Duodenal mucosa (tissue), 2 donors: ENCODE measurements at regions not wholly inside any gene's neighbourhood (a gene's known extent, or its start where the extent isn't known, plus 50 kb on each side); places are given as distances from the start of the nearest gene placed in this dataset.

ENCODE experiments used
- H3K27ac ChIP-seq: one replicate; pipeline ENCODE4 v1.7.0; 2013; ENCODE audit warnings: low read depth, low read length
- H3K27me3 ChIP-seq, 2 donors: one replicate each; pipeline ENCODE4 v1.7.0; 2013; ENCODE audit warnings: low read length in 2 of 2, control low read depth in 1 of 2; ENCODE audit not compliant: insufficient read depth in 2 of 2, control insufficient read depth in 1 of 2
- H3K36me3 ChIP-seq, 2 donors: one replicate each; pipeline ENCODE4 v1.7.0; 2013; ENCODE audit warnings: low read length in 2 of 2, control low read depth in 1 of 2; ENCODE audit not compliant: insufficient read depth in 2 of 2, control insufficient read depth in 1 of 2
- H3K4me1 ChIP-seq, 2 donors: one replicate each; pipeline ENCODE4 v1.7.0; 2013; ENCODE audit warnings: low read length in 2 of 2, control low read depth in 1 of 2; ENCODE audit not compliant: insufficient read depth in 2 of 2, control insufficient read depth in 1 of 2
- H3K4me3 ChIP-seq, 2 donors: one replicate each; pipeline ENCODE4 v1.7.0; 2013; ENCODE audit warnings: low read length in 2 of 2, low read depth in 1 of 2
- H3K9ac ChIP-seq, 2 donors: one replicate each; pipeline ENCODE4 v1.7.0; 2013; ENCODE audit warnings: low read length in 2 of 2, low read depth in 1 of 2
- H3K9me3 ChIP-seq, 2 donors: one replicate each; pipeline ENCODE4 v1.7.0; 2013; ENCODE audit warnings: low read length in 2 of 2, control low read depth in 1 of 2; ENCODE audit not compliant: control insufficient read depth in 1 of 2

DNA sequence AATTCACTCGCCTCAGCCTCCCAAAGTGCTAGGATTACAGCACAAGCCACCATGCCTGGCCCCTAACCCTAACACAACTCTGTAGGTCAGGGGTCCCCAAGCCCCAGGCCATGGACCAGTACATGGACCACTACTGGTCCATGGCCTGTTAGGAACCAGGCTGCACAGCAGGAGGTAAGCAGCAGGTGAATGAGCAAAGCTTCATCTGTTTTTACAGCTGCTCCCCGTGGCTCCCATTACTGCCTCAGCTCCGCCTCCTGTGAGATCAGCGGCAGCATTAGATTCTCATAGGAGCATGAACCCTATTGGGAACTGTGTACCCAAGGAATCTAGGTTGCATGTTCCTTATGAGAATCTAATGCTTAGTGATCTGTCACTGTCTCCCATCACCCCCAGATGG, 201.7 kb downstream of the NRP2 start:
- no peak overlapping the region for H3K27ac ChIP-seq
- no peaks in the 10 kb centered on the region for H3K4me1 ChIP-seq
- no peak overlapping the region for H3K4me3 ChIP-seq
- no peaks in the 10 kb centered on the region for H3K9me3 ChIP-seq
- H3K36me3 ChIP-seq = no peaks in the 10 kb centered on the region
- H3K9ac ChIP-seq = no peak overlapping the region
- H3K27me3 ChIP-seq = no peaks in the 10 kb centered on the region

DNA sequence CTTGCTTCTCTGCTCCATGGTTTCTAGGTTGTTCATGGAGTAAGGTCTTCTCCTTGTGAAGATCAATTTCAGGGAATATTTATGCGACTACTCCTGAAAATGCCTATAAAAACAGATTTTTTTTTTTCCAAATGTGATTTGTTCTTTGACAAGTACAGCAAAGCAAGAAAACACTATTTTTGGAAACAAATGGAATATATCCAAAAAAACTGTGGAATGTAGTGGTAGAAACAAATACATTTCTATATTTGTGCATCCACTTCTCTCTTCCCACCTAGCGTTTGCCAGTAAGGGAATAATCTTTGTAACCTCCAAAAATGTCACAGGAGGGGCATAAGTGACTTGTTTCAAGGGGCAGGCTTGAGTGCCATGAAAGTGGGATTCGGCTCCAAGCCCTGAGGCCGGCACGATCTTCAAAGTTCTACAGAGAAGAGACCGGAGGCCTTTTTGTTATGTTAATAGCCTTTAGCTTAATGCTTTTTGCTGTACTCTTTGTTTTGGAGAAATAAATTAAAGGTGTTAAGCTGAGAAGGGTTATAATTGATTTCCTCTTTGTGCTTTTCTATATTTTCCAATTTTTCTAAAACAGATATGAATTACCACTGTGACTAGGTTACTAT, 200.6 kb downstream of the NRP2 start:
- Histone ChIP-seq H3K4me1 (no peaks in the 10 kb centered on the region), H3K27ac (no peak overlapping the region), H3K36me3 (no peaks in the 10 kb centered on the region), H3K4me3 (no peak overlapping the region), H3K9ac (no peak overlapping the region), H3K27me3 (peaks cover 0 to 2% of the 10 kb centered on the region in 2 donors), H3K9me3 (no peaks in the 10 kb centered on the region)

DNA sequence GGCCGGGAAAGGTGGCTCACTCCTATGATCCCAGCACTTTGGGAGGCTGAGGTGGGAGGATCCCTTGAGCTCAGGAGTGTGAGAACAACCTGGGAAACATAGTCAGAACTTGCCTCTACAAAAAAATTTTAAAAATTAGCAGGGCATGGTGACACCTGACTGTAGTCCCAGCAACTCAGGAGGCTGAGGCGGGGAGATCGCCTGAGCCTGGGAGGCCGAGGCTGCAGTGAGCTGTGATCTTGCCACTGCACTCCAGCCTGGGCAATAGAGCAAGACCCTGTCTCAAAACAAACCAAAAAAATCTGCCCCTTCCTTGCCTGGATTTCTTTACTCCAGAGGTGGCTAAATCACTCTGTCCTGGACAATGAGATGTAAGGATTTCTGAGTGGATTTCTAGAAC, 197.7 kb downstream of the NRP2 start:
- no peak overlapping the region for H3K4me3 ChIP-seq
- H3K9me3 ChIP-seq = no peaks in the 10 kb centered on the region
- H3K4me1 ChIP-seq = no peaks in the 10 kb centered on the region
- no peaks in the 10 kb centered on the region for H3K36me3 ChIP-seq
- H3K27me3 ChIP-seq = peaks cover 0 to 4% of the 10 kb centered on the region in 2 donors
- H3K27ac ChIP-seq = no peak overlapping the region
- H3K9ac ChIP-seq = no peak overlapping the region

DNA sequence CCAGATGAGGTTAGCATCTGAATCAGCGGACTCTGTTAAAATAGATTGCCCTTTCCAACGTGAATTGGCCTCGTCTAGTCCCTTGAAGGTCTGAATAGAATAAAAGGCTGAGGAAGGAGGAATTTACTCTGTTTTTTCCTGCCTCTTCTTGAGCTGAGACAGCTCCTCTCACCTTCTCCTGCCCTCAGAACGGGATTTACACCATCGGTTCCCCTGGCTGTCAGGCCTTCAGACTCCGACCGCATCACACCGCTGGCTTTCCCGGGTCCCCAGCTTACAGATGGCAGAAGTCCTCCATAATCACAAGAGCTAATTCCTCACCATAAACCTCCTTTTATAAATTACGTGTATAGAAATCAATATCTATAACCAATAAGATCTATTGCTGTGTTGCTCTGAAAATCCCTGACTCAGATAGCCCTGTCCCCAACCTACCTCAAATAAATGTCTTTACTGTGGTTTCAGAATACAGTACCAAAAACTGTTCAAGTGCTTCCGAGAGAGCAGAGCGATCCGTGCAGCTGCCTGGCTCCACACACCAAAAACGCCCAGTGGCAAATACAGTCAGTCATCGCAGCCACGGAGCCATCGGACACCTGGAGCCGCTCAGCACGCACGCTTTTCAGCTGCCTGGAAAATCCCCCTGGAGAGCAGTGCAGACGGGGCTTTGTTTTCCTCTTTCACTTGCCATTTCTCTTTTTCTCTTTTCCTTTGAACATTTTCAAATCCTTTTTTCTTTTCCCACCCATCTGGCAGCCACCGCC, 196.9 kb downstream of the NRP2 start:
- Histone ChIP-seq H3K4me1 (no peaks in the 10 kb centered on the region), H3K27me3 (peaks cover 0 to 4% of the 10 kb centered on the region in 2 donors), H3K27ac (no peak overlapping the region), H3K9me3 (no peaks in the 10 kb centered on the region), H3K4me3 (no peak overlapping the region), H3K36me3 (no peaks in the 10 kb centered on the region), H3K9ac (no peak overlapping the region)

DNA sequence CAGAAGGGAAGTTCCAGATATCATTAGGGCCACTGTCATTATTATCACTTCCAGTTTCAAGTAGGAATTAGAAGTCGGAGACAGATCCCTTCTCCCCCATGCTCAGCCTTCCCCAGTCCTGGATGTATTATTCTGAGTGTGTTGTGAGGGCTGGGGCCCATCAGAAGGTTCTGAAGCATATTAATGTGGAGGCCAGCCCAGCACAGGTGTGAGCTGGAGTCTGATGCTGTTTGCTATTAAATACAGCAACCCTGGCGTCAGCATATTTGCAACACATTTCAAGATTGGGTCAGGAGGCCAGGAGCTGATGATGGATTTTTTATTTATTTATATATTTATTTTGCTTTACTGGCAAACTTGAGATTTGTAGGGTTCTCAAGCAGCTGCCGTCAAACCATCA, 195.2 kb downstream of the NRP2 start:
- no peak overlapping the region for H3K9ac ChIP-seq
- H3K27ac ChIP-seq = no peak overlapping the region
- no peaks in the 10 kb centered on the region for H3K9me3 ChIP-seq
- H3K36me3 ChIP-seq = no peaks in the 10 kb centered on the region
- peaks cover 0 to 4% of the 10 kb centered on the region in 2 donors for H3K27me3 ChIP-seq
- no peak overlapping the region for H3K4me3 ChIP-seq
- H3K4me1 ChIP-seq = no peaks in the 10 kb centered on the region

DNA sequence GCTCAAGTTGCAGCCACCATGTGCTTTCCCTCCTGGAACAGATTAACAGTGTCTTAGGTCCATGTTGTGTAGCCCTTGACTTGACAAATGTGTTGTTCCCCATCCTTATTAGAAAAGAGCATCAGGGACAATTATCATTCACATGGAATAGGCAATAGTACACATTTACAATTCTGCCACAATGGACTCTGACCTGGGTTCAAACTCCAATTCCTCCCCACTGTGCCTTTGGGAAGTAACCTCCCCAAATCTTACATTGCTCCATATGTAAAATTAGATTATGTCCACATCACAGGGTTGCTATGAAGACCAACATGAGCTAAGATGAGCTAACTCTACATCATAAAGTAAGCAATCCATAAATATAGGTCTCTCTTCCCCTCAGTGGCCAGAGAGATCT, 193.8 kb downstream of the NRP2 start:
- no peaks in the 10 kb centered on the region for H3K36me3 ChIP-seq
- H3K27me3 ChIP-seq = peaks cover 0 to 4% of the 10 kb centered on the region in 2 donors
- H3K4me3 ChIP-seq = no peak overlapping the region
- no peak overlapping the region for H3K27ac ChIP-seq
- no peaks in the 10 kb centered on the region for H3K4me1 ChIP-seq
- no peak overlapping the region for H3K9ac ChIP-seq
- H3K9me3 ChIP-seq = no peaks in the 10 kb centered on the region

DNA sequence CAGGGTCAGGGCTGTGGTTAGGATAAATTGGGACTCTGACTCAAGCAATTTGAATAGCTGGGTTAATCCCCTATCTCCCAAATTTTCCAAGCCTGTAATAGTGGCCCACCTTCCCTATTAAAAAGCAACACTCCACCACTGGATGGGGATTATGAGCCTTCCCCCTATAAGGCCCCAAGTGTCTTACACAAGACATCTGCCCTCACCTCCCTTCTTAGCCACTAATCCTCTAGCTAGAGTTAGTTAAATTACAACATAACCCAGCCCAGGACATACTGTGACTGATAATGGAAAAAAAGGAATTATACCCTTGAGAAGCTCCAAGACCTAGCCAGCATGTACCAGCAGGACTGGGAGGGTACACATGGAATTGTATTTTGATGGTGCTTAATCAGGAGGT, 190.4 kb downstream of the NRP2 start:
- Histone ChIP-seq H3K4me1 (no peaks in the 10 kb centered on the region), H3K27ac (no peak overlapping the region), H3K36me3 (no peaks in the 10 kb centered on the region), H3K9ac (no peak overlapping the region), H3K9me3 (no peaks in the 10 kb centered on the region), H3K4me3 (no peak overlapping the region), H3K27me3 (no peaks in the 10 kb centered on the region)

DNA sequence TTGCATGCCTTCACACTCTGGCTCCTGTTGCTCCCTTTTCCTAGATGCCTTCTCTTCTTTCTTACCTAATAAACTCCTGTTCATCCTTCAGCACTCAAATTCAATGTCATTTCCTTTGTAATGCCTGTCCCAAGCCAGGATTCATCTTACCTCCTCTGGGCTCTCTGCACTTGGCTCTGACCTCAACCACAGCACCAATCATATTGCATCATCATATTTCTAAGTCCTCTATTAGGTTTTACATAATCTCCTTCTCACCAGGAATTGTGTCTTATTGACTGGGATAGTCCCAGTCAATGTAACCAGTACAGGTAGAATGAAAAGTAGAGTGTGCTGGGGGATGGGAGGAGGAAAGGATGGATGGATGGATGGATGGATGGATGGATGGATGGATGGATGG, 187.1 kb downstream of the NRP2 start:
- no peak overlapping the region for H3K9ac ChIP-seq
- no peaks in the 10 kb centered on the region for H3K36me3 ChIP-seq
- no peaks in the 10 kb centered on the region for H3K27me3 ChIP-seq
- H3K27ac ChIP-seq = no peak overlapping the region
- no peaks in the 10 kb centered on the region for H3K9me3 ChIP-seq
- no peak overlapping the region for H3K4me3 ChIP-seq
- no peaks in the 10 kb centered on the region for H3K4me1 ChIP-seq

DNA sequence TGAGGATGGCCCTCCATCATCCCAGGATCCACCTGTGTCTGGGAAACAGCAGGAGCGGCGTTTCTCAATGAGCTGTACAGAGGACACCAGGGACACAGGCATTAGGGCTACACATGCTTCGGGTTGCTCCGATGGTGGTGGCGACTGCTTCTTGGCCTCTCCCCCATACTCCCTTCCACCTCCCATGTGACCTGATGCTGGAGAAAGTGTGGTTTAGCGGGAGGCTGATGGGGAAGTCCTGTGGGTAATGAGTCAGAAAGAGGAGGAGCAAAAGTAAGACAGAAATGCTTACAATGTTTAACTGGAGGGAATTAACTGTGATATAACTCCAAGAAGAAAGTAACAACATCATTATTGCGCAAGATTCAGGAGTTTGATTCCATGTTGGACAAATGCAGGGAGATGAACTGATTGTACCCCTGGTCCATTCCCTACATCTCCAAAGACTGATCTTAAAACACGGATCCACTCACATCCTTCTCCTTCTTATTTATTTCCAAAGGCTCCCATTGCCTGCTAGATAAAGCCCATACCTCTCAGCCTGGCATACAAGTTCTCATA, 186.6 kb downstream of the NRP2 start:
- H3K27me3 ChIP-seq = no peaks in the 10 kb centered on the region
- no peak overlapping the region for H3K9ac ChIP-seq
- H3K36me3 ChIP-seq = no peaks in the 10 kb centered on the region
- H3K4me1 ChIP-seq = no peaks in the 10 kb centered on the region
- H3K27ac ChIP-seq = no peak overlapping the region
- H3K4me3 ChIP-seq = no peak overlapping the region
- no peaks in the 10 kb centered on the region for H3K9me3 ChIP-seq

DNA sequence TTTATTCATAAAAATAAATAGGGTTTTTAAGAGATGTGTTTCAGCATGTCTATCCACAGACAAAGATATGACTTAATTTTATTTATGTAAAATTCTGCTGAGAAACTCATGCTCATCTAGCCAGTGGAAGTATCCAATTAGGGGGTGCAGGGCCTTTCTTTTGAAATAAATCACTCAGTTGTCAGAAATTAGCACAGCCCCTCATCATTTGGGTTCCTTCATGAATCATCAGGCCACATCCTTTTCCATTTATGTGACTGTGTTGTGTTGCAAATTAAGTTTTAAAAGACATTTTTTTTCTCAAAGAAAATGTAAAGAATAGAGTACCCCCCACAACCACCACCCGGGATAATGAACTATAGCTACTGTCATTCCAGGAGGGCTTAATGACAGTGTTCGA, 185.8 kb downstream of the NRP2 start:
- no peaks in the 10 kb centered on the region for H3K4me1 ChIP-seq
- H3K9me3 ChIP-seq = no peaks in the 10 kb centered on the region
- no peaks in the 10 kb centered on the region for H3K36me3 ChIP-seq
- H3K27ac ChIP-seq = no peak overlapping the region
- H3K4me3 ChIP-seq = no peak overlapping the region
- no peaks in the 10 kb centered on the region for H3K27me3 ChIP-seq
- H3K9ac ChIP-seq = no peak overlapping the region
